OCI-LY7 (cell line): ENCODE measurements at regions not wholly inside any gene's neighbourhood (a gene's known extent, or its start where the extent isn't known, plus 50 kb on each side); places are given as distances from the start of the nearest gene placed in this dataset.

Experiments used
- BruUV-seq: library from RNA; stranded (reverse); fragments of 400-500 nt; replicated peaks from 2 replicates; lab custom pipeline; 2021; lab: Mats Ljungman, UMichigan
- CTCF ChIA-PET: fragments of 300-600 bp; sonication (Branson Sonifier 250); formaldehyde crosslinking; loops from one replicate; lab custom pipeline; 2022; ENCODE audit warnings: antibody characterized with exemption; ENCODE audit not compliant: unreplicated experiment; lab: Charles Lee
- POLR2A ChIA-PET: fragments of 300-600 bp; sonication (Branson Sonifier 250); formaldehyde crosslinking; loops from one replicate; lab custom pipeline; 2022; ENCODE audit warnings: antibody characterized with exemption; lab: Charles Lee
- DNase-seq: peaks from one replicate; pipeline ENCODE4 v3.0.0-alpha.2; 2015; ENCODE audit warnings: low spot score
- H2AFZ ChIP-seq: fragments of 200-600 bp; sonication (generic), shearing (Covaris generic); 2 replicates; pipeline ENCODE4 v1.6.1; 2014; ENCODE audit warnings: mild to moderate bottlenecking, antibody characterized with exemption, low read length, moderate library complexity
- H3K27ac ChIP-seq: fragments of 200-600 bp; sonication (generic); 2 replicates; pipeline ENCODE4 v1.5.1; 2014; ENCODE audit warnings: mixed run types, low read depth, mild to moderate bottlenecking, moderate library complexity, low read length, inconsistent platforms; ENCODE audit not compliant: poor library complexity, severe bottlenecking
- H3K36me3 ChIP-seq: fragments of 200-600 bp; sonication (generic); 2 replicates; pipeline ENCODE4 v1.6.1; 2014; ENCODE audit warnings: mild to moderate bottlenecking, antibody characterized with exemption, low read length, moderate library complexity, mixed read lengths; ENCODE audit not compliant: insufficient read depth
- H3K4me1 ChIP-seq: fragments of 200-600 bp; sonication (generic); 2 replicates; pipeline ENCODE4 v1.5.1; 2014; ENCODE audit warnings: mild to moderate bottlenecking, low read length; ENCODE audit not compliant: insufficient read depth, poor library complexity, severe bottlenecking
- H3K4me2 ChIP-seq: fragments of 200-600 bp; sonication (generic); 2 replicates; pipeline ENCODE4 v1.6.1; 2014; ENCODE audit warnings: mild to moderate bottlenecking, low read length
- H3K4me3 ChIP-seq: fragments of 200-600 bp; sonication (generic); 2 replicates; pipeline ENCODE4 v1.5.1; 2014; ENCODE audit warnings: mild to moderate bottlenecking, low read depth, low read length; ENCODE audit not compliant: poor library complexity, severe bottlenecking
- H3K79me2 ChIP-seq: fragments of 200-600 bp; sonication (generic); 2 replicates; pipeline ENCODE4 v1.6.1; 2016; ENCODE audit warnings: low read depth, mild to moderate bottlenecking, low read length, moderate library complexity, mixed read lengths; ENCODE audit not compliant: insufficient read depth
- H3K9me2 ChIP-seq: fragments of 200-600 bp; sonication (generic); 2 replicates; pipeline ENCODE4 v1.6.1; 2016; ENCODE audit warnings: mild to moderate bottlenecking, low read length, mixed read lengths; ENCODE audit not compliant: insufficient read depth
- H3K9me3 ChIP-seq: fragments of 200-600 bp; sonication (generic); 2 replicates; pipeline ENCODE4 v1.6.1; 2014; ENCODE audit warnings: mild to moderate bottlenecking, mixed run types, low read length, mixed read lengths
- H4K20me1 ChIP-seq: fragments of 200-600 bp; sonication (generic); 2 replicates; pipeline ENCODE4 v1.6.1; 2014; ENCODE audit warnings: mild to moderate bottlenecking, antibody characterized with exemption, low read length, moderate library complexity, mixed read lengths; ENCODE audit not compliant: insufficient read depth
- EZH2phosphoT487 ChIP-seq: fragments of 200-600 bp; sonication (generic); IDR thresholded peaks from 2 replicates; pipeline ENCODE4 v1.6.1; 2018; ENCODE audit warnings: low read depth, borderline replicate concordance, mild to moderate bottlenecking, mixed run types, antibody characterized with exemption, low read length, moderate library complexity, mixed read lengths
- intact Hi-C: fragments of 100-400 bp; cut with micrococcal nuclease; formaldehyde crosslinking; loops from one replicate; pipeline ENCODE4 v1.10.0; 2022; ENCODE audit not compliant: unreplicated experiment
- TF ChIP-seq, protein P1 (sequence below): fragments of 200-600 bp; sonication (generic); conservative IDR thresholded peaks from 2 replicates; pipeline ENCODE4 v1.5.1; 2014; ENCODE audit warnings: mild to moderate bottlenecking, antibody characterized with exemption, low read length, moderate library complexity, mixed read lengths

- H2AFZ ChIP-seq: no peak overlapping the region
- BruUV-seq: no TSS peak
- H4K20me1 ChIP-seq: no peaks in the 10 kb centered on the region
- no peak for DNase-seq
- no peak overlapping the region for H3K4me3 ChIP-seq
- no peaks in the 10 kb centered on the region for H3K36me3 ChIP-seq
- ChIA-PET CTCF (no interaction called here), POLR2A (interaction anchor here (1.6 to 2.2 kb wide), 3 partner anchors 15 to 21 kb away, joined by 3 to 11 read pairs (median 6); no protein-coding TSS in a partner anchor)
- no peak overlapping the region for H3K4me2 ChIP-seq
- H3K4me1 ChIP-seq: no peaks in the 10 kb centered on the region
- H3K9me2 ChIP-seq: no peaks in the 10 kb centered on the region
- no peaks in the 10 kb centered on the region for H3K79me2 ChIP-seq
- intact Hi-C loops: no loop called here
- H3K27ac ChIP-seq: no peak overlapping the region
- no peaks in the 10 kb centered on the region for H3K9me3 ChIP-seq
- no peak for TF ChIP-seq EZH2phosphoT487
- TF ChIP-seq, protein P1, sequence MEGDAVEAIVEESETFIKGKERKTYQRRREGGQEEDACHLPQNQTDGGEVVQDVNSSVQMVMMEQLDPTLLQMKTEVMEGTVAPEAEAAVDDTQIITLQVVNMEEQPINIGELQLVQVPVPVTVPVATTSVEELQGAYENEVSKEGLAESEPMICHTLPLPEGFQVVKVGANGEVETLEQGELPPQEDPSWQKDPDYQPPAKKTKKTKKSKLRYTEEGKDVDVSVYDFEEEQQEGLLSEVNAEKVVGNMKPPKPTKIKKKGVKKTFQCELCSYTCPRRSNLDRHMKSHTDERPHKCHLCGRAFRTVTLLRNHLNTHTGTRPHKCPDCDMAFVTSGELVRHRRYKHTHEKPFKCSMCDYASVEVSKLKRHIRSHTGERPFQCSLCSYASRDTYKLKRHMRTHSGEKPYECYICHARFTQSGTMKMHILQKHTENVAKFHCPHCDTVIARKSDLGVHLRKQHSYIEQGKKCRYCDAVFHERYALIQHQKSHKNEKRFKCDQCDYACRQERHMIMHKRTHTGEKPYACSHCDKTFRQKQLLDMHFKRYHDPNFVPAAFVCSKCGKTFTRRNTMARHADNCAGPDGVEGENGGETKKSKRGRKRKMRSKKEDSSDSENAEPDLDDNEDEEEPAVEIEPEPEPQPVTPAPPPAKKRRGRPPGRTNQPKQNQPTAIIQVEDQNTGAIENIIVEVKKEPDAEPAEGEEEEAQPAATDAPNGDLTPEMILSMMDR: no peak
Observed at GRCh38 chr5:57705769-57706168, 223.2 kb upstream of the ACTBL2 start.

- TF ChIP-seq, protein P1: no peak
- no peak for TF ChIP-seq EZH2phosphoT487
- Histone ChIP-seq H3K4me2 (no peak overlapping the region), H3K4me1 (no peaks in the 10 kb centered on the region), H3K79me2 (no peaks in the 10 kb centered on the region), H4K20me1 (no peaks in the 10 kb centered on the region), H3K4me3 (no peak overlapping the region), H3K9me3 (no peaks in the 10 kb centered on the region), H3K36me3 (no peaks in the 10 kb centered on the region), H3K27ac (no peak overlapping the region), H2AFZ (no peak overlapping the region), H3K9me2 (no peaks in the 10 kb centered on the region)
- no peak for DNase-seq
- POLR2A ChIA-PET: no interaction called here
- no TSS peak for BruUV-seq
- CTCF ChIA-PET: no interaction called here
- intact Hi-C loops: no loop called here
Observed at GRCh38 chr5:57703721-57704120, 221.1 kb upstream of the ACTBL2 start.

DNA sequence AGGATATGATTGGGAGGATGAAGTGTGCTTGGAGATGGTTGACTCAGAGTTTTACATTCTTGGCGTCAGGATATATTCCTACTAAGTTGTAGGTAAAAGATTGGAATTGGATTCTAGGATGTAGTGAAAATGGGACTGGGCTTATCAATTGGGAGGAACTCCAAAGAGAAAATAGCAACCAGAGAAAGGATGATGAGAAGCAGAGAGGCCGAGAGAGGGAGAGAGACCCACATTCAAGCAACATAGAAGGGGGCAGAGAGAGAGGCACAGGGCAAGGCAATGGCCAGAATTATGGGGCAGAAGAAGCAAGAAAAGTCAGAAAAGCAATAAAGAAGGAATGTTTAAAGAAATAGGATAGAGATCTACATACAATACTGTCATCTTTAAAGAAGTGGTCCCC, 217.9 kb upstream of the ACTBL2 start:
- H3K36me3 ChIP-seq: no peaks in the 10 kb centered on the region
- H3K9me3 ChIP-seq: no peaks in the 10 kb centered on the region

More for the DNA sequence above, 217.9 kb upstream of the ACTBL2 start:
- TF ChIP-seq EZH2phosphoT487: no peak
- TF ChIP-seq, protein P1: no peak
- Histone ChIP-seq H3K79me2 (no peaks in the 10 kb centered on the region), H4K20me1 (no peaks in the 10 kb centered on the region), H3K27ac (no peak overlapping the region), H3K4me1 (no peaks in the 10 kb centered on the region), H3K4me3 (no peak overlapping the region), H3K4me2 (no peak overlapping the region), H2AFZ (no peak overlapping the region), H3K9me2 (no peaks in the 10 kb centered on the region)
- DNase-seq: no peak
- intact Hi-C loops: no loop called here
- no TSS peak for BruUV-seq
- ChIA-PET CTCF (no interaction called here), POLR2A (no interaction called here)
